ENCODE measurements at regions not wholly inside any gene's neighbourhood (a gene's known extent, or its start where the extent isn't known, plus 50 kb on each side); places are given as distances from the start of the nearest gene placed in this dataset.
"Not testable (repeated sequence)": the region's sequence is repeated elsewhere in the genome, so short reads cannot be mapped to it uniquely, and the experiment has no call there.

DNA sequence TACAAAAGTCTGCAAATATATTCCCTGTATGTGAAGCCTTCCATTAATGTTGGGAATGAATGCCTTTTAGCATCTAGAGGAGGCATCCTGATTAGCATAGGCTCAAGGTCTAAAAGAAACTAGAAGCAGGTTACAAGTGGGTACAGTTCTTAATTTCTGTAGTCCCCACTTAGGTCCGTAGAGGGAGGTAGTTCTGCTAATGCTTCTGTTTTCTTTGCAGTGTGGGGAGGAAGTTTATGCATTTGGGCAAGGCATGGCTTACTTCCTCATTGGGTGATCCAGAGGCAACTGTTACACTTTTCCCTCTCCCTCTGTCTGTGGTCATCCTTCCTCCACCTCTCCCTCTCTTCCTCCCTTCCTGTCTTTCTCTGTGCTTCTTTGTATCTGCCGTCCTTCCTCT is 108.4 kb upstream of the ZKSCAN2 start:
- no peak for FAIRE-seq
- TF ChIP-seq, protein P1, sequence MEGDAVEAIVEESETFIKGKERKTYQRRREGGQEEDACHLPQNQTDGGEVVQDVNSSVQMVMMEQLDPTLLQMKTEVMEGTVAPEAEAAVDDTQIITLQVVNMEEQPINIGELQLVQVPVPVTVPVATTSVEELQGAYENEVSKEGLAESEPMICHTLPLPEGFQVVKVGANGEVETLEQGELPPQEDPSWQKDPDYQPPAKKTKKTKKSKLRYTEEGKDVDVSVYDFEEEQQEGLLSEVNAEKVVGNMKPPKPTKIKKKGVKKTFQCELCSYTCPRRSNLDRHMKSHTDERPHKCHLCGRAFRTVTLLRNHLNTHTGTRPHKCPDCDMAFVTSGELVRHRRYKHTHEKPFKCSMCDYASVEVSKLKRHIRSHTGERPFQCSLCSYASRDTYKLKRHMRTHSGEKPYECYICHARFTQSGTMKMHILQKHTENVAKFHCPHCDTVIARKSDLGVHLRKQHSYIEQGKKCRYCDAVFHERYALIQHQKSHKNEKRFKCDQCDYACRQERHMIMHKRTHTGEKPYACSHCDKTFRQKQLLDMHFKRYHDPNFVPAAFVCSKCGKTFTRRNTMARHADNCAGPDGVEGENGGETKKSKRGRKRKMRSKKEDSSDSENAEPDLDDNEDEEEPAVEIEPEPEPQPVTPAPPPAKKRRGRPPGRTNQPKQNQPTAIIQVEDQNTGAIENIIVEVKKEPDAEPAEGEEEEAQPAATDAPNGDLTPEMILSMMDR (IDR thresholded peaks at IDR 0.05; ENCODE audit: insufficient read depth, low read length, severe bottlenecking): no peak
- no peaks in the 10 kb centered on the region for H3K27me3 ChIP-seq (ENCODE audit: control insufficient read depth, insufficient read depth, low read length)

GRCh38 chr16:25359516-25359915 is 101.9 kb upstream of the ZKSCAN2 start:
- not testable (repeated sequence) for H3K27me3 ChIP-seq (ENCODE audit: control insufficient read depth, insufficient read depth, low read length); DNase-seq (ENCODE audit: low read depth); H3K4me3 ChIP-seq (ENCODE audit: low read depth, low read length); FAIRE-seq; H3K36me3 ChIP-seq (ENCODE audit: control insufficient read depth, insufficient read depth, low read length)

More for the DNA sequence above, 108.4 kb upstream of the ZKSCAN2 start:
- no peak for DNase-seq (ENCODE audit: low read depth)
- no peaks in the 10 kb centered on the region for H3K36me3 ChIP-seq (ENCODE audit: control insufficient read depth, insufficient read depth, low read length)
- H3K4me3 ChIP-seq (ENCODE audit: low read depth, low read length): no peak overlapping the region

DNA sequence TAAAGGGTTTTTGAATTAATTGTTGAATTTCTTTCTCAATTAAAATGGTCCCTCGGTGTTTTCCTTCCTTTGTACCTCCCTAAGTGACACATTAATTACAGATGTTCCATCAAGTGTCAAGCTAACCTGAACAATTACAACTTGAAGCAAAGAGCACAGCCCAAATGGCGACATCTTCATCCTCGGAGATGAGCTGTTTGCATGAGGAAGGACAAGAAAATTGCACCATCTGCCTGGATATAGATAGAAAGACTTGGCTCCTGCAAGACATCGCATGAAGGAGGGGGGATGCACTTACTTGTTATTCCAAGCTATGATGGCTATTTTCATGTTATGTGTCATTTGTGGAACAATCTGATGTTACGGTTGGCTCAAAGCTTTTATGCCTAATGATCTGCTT is 86.4 kb upstream of the ZKSCAN2 start:
- TF ChIP-seq, protein P1 (IDR thresholded peaks at IDR 0.05; ENCODE audit: insufficient read depth, low read length, severe bottlenecking): no peak
- FAIRE-seq (no peak), DNase-seq (ENCODE audit: low read depth) (no peak)

GRCh38 chr16:25340973-25341372 is 83.3 kb upstream of the ZKSCAN2 start:
- DNase-seq (ENCODE audit: low read depth) (no peak), FAIRE-seq (no peak)
- TF ChIP-seq, protein P1 (IDR thresholded peaks at IDR 0.05; ENCODE audit: insufficient read depth, low read length, severe bottlenecking): no peak
- Histone ChIP-seq H3K4me3 (ENCODE audit: low read depth, low read length) (no peak overlapping the region), H3K27me3 (ENCODE audit: control insufficient read depth, insufficient read depth, low read length) (no peaks in the 10 kb centered on the region), H3K36me3 (ENCODE audit: control insufficient read depth, insufficient read depth, low read length) (no peaks in the 10 kb centered on the region)

More for the DNA sequence above, 86.4 kb upstream of the ZKSCAN2 start:
- Histone ChIP-seq H3K27me3 (ENCODE audit: control insufficient read depth, insufficient read depth, low read length) (no peaks in the 10 kb centered on the region), H3K4me3 (ENCODE audit: low read depth, low read length) (no peak overlapping the region), H3K36me3 (ENCODE audit: control insufficient read depth, insufficient read depth, low read length) (no peaks in the 10 kb centered on the region)

GRCh38 chr16:25317732-25318316 is 60.2 kb upstream of the ZKSCAN2 start:
- DNase-seq (ENCODE audit: low read depth) (no peak), FAIRE-seq (no peak)
- Histone ChIP-seq H3K27me3 (ENCODE audit: control insufficient read depth, insufficient read depth, low read length) (no peaks in the 10 kb centered on the region), H3K4me3 (ENCODE audit: low read depth, low read length) (no peak overlapping the region), H3K36me3 (ENCODE audit: control insufficient read depth, insufficient read depth, low read length) (no peaks in the 10 kb centered on the region)
- TF ChIP-seq, protein P1 (IDR thresholded peaks at IDR 0.05; ENCODE audit: insufficient read depth, low read length, severe bottlenecking): no peak

DNA sequence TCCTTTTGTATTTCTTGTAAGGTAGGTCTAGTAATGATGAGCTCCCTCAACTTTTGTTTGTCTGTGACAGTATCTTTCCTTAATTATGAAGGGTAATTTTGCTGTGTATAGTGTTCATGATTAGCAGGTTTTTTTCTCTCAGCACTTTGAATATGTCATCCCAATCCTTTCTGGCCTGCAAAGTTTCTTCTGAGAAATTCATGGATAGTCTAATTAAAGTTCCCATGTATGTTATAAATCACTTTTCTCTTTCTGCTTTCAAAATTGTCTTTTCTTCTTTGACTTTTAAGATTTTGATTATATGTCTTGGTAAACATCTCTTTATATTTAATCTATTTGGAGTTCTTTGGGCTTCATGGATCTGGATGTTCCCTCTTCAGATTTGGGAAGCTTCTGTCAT is 54.3 kb upstream of the ZKSCAN2 start:
- FAIRE-seq: no peak
- DNase-seq (ENCODE audit: low read depth): no peak
- Histone ChIP-seq H3K27me3 (ENCODE audit: control insufficient read depth, insufficient read depth, low read length) (no peaks in the 10 kb centered on the region), H3K36me3 (ENCODE audit: control insufficient read depth, insufficient read depth, low read length) (no peaks in the 10 kb centered on the region), H3K4me3 (ENCODE audit: low read depth, low read length) (no peak overlapping the region)
- TF ChIP-seq, protein P1 (IDR thresholded peaks at IDR 0.05; ENCODE audit: insufficient read depth, low read length, severe bottlenecking): no peak
